ENCODE measurements at regions not wholly inside any gene's neighbourhood (a gene's known extent, or its start where the extent isn't known, plus 50 kb on each side); places are given as distances from the start of the nearest gene placed in this dataset.

GRCh38 chr17:70772761-70773160 is 603.4 kb downstream of the KCNJ2 start:
- Mint-ChIP-seq H3K4me1 (ENCODE audit: low read depth, unreplicated experiment) (peaks cover 14% of the 10 kb centered on the region), H3K27me3 (ENCODE audit: unreplicated experiment) (no peaks in the 10 kb centered on the region), H3K4me3 (ENCODE audit: unreplicated experiment) (no peak overlapping the region), H3K27ac (ENCODE audit: unreplicated experiment) (no peak overlapping the region), H3K36me3 (ENCODE audit: unreplicated experiment) (no peaks in the 10 kb centered on the region), H3K9me3 (ENCODE audit: unreplicated experiment) (no peaks in the 10 kb centered on the region)
- no peak for DNase-seq
- no peak for TF ChIP-seq CTCF (IDR thresholded peaks at IDR 0.05; ENCODE audit: partially characterized antibody, unreplicated experiment)

GRCh38 chr17:70773258-70773657 is 603.9 kb downstream of the KCNJ2 start:
- Mint-ChIP-seq H3K4me1 (ENCODE audit: low read depth, unreplicated experiment) (peaks cover 14% of the 10 kb centered on the region), H3K4me3 (ENCODE audit: unreplicated experiment) (no peak overlapping the region), H3K9me3 (ENCODE audit: unreplicated experiment) (no peaks in the 10 kb centered on the region)

GRCh38 chr17:70774339-70775117 is 605.2 kb downstream of the KCNJ2 start:
- no peak for DNase-seq
- Mint-ChIP-seq H3K27me3 (ENCODE audit: unreplicated experiment) (no peaks in the 10 kb centered on the region), H3K4me3 (ENCODE audit: unreplicated experiment) (no peak overlapping the region), H3K27ac (ENCODE audit: unreplicated experiment) (no peak overlapping the region), H3K36me3 (ENCODE audit: unreplicated experiment) (no peaks in the 10 kb centered on the region), H3K9me3 (ENCODE audit: unreplicated experiment) (no peaks in the 10 kb centered on the region), H3K4me1 (ENCODE audit: low read depth, unreplicated experiment) (peaks cover 22% of the 10 kb centered on the region)
- no peak for TF ChIP-seq CTCF (IDR thresholded peaks at IDR 0.05; ENCODE audit: partially characterized antibody, unreplicated experiment)

More at GRCh38 chr17:70773258-70773657, 603.9 kb downstream of the KCNJ2 start:
- no peak for TF ChIP-seq CTCF (IDR thresholded peaks at IDR 0.05; ENCODE audit: partially characterized antibody, unreplicated experiment)
- Mint-ChIP-seq H3K36me3 (ENCODE audit: unreplicated experiment) (no peaks in the 10 kb centered on the region), H3K27ac (ENCODE audit: unreplicated experiment) (no peak overlapping the region), H3K27me3 (ENCODE audit: unreplicated experiment) (no peaks in the 10 kb centered on the region)
- no peak for DNase-seq

GRCh38 chr17:70775679-70776078 is 606.3 kb downstream of the KCNJ2 start:
- no peak for TF ChIP-seq CTCF (IDR thresholded peaks at IDR 0.05; ENCODE audit: partially characterized antibody, unreplicated experiment)
- Mint-ChIP-seq H3K4me3 (ENCODE audit: unreplicated experiment) (no peak overlapping the region), H3K9me3 (ENCODE audit: unreplicated experiment) (no peaks in the 10 kb centered on the region), H3K27ac (ENCODE audit: unreplicated experiment) (no peak overlapping the region), H3K4me1 (ENCODE audit: low read depth, unreplicated experiment) (peaks cover 21% of the 10 kb centered on the region), H3K27me3 (ENCODE audit: unreplicated experiment) (no peaks in the 10 kb centered on the region), H3K36me3 (ENCODE audit: unreplicated experiment) (no peaks in the 10 kb centered on the region)
- peak; percentile 27 for DNase-seq

GRCh38 chr17:70776441-70776840 is 607.1 kb downstream of the KCNJ2 start:
- Mint-ChIP-seq H3K27ac (ENCODE audit: unreplicated experiment) (no peak overlapping the region), H3K4me1 (ENCODE audit: low read depth, unreplicated experiment) (peaks cover 21% of the 10 kb centered on the region), H3K36me3 (ENCODE audit: unreplicated experiment) (no peaks in the 10 kb centered on the region), H3K9me3 (ENCODE audit: unreplicated experiment) (no peaks in the 10 kb centered on the region), H3K4me3 (ENCODE audit: unreplicated experiment) (no peak overlapping the region), H3K27me3 (ENCODE audit: unreplicated experiment) (no peaks in the 10 kb centered on the region)
- no peak for DNase-seq
- TF ChIP-seq CTCF (IDR thresholded peaks at IDR 0.05; ENCODE audit: partially characterized antibody, unreplicated experiment) = no peak

Data from glutamatergic neuron (in vitro differentiated cells).